Left ventricle myocardium inferior (tissue), 1 donor: ENCODE measurements at regions not wholly inside any gene's neighbourhood (a gene's known extent, or its start where the extent isn't known, plus 50 kb on each side); places are given as distances from the start of the nearest gene placed in this dataset.
"Not testable (repeated sequence)": the region's sequence is repeated elsewhere in the genome, so short reads cannot be mapped to it uniquely, and the experiment has no call there.

Source experiments
- DNase-seq: peaks from one replicate; pipeline ENCODE4 v3.0.0-alpha.2; 2020
- H3K27ac ChIP-seq: fragments of 200-600 bp; replicated peaks from 2 replicates; pipeline ENCODE4 v1.8.0; 2021
- H3K27me3 ChIP-seq: fragments of 200-600 bp; 2 replicates; pipeline ENCODE4 v1.8.0; 2021; ENCODE audit warnings: low read depth
- H3K36me3 ChIP-seq: fragments of 200-600 bp; 2 replicates; pipeline ENCODE4 v1.8.0; 2021
- H3K4me1 ChIP-seq: fragments of 200-600 bp; 2 replicates; pipeline ENCODE4 v1.8.0; 2021
- H3K4me3 ChIP-seq: fragments of 200-600 bp; 2 replicates; pipeline ENCODE4 v1.8.0; 2021; ENCODE audit warnings: mild to moderate bottlenecking, moderate library complexity
- H3K9me3 ChIP-seq: fragments of 200-600 bp; replicated peaks from 2 replicates; pipeline ENCODE4 v1.8.0; 2021
- intact Hi-C: fragments of 100-400 bp; cut with micrococcal nuclease; formaldehyde crosslinking; loops from one replicate; pipeline ENCODE4 v1.11.0; 2022
- TF ChIP-seq, protein P1 (sequence below): fragments of 200-600 bp; IDR thresholded peaks from 2 replicates; pipeline ENCODE4 v1.8.0; 2021; ENCODE audit warnings: antibody characterized with exemption, mild to moderate bottlenecking, borderline replicate concordance
- donor health status: DM: no; HTN: yes; CAD: no; lungs with severe emphysema.

DNA sequence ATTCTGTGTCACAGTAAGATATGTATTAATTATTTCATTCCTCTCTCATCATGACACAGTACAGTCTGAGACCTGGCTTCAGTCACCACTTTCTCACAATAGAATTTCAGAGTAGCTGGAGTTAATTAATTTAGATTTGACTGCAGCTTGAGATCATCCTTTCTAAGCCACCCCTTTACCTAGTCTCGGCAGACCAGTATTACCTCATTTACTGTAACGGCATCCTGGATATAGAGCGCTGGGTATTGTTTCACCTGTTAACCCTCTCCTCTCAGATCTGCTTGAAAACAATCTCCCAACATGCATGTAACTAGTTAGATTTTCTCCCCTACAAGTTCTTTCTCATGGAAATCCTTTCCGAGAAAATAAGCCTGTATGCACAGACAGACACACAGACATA, 1057.5 kb downstream of the GATA3 start:
- Histone ChIP-seq H3K4me3 (no peak overlapping the region), H3K36me3 (no peaks in the 10 kb centered on the region), H3K27me3 (no peaks in the 10 kb centered on the region), H3K27ac (no peak overlapping the region), H3K4me1 (no peaks in the 10 kb centered on the region), H3K9me3 (no peaks in the 10 kb centered on the region)
- DNase-seq = no peak
- TF ChIP-seq, protein P1, sequence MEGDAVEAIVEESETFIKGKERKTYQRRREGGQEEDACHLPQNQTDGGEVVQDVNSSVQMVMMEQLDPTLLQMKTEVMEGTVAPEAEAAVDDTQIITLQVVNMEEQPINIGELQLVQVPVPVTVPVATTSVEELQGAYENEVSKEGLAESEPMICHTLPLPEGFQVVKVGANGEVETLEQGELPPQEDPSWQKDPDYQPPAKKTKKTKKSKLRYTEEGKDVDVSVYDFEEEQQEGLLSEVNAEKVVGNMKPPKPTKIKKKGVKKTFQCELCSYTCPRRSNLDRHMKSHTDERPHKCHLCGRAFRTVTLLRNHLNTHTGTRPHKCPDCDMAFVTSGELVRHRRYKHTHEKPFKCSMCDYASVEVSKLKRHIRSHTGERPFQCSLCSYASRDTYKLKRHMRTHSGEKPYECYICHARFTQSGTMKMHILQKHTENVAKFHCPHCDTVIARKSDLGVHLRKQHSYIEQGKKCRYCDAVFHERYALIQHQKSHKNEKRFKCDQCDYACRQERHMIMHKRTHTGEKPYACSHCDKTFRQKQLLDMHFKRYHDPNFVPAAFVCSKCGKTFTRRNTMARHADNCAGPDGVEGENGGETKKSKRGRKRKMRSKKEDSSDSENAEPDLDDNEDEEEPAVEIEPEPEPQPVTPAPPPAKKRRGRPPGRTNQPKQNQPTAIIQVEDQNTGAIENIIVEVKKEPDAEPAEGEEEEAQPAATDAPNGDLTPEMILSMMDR = no peak
- intact Hi-C loops = no loop called here

DNA sequence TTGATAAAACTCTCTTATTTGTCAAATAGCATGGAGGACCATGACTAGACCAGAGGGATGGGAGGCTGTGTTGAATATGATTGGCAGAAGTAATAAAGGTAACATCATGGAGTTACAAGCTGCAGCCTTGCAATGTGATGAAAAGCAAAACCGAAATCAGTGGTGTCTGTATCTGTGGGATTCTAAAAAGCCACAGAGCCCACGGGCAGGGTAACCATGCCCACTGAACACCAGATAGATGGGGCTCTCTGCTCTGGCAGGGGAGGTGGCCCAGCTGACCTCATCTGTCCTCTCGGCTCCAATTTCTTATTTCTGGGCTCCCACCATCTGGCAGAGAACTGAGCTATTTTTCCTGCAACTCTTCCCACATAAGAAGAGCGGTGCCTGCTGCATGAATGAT, 1072.2 kb downstream of the GATA3 start:
- no peak for DNase-seq
- intact Hi-C loops = no loop called here
- H3K27ac ChIP-seq = no peak overlapping the region
- H3K36me3 ChIP-seq = no peaks in the 10 kb centered on the region
- TF ChIP-seq, protein P1 = no peak
- H3K4me3 ChIP-seq = no peak overlapping the region
- H3K9me3 ChIP-seq = no peaks in the 10 kb centered on the region
- no peaks in the 10 kb centered on the region for H3K4me1 ChIP-seq
- H3K27me3 ChIP-seq = no peaks in the 10 kb centered on the region

DNA sequence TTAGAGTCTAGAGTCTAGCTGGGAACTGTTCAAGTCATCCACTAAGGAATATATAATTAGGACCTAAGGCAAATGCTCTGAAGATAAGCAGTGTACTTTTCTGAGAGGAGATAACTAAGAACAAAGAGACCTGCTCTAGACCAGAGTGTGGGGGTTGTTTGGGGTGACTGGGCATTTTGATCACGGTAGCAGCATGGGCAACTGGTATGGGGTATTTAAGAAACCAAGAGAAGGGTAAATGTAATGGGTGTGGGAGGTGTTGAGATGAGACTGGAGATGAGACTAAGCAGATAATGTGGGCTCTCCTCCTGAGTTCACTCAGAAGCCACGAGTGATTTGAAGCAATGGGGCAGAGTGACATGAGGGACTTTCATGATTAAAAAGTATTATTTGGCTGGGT, 1082.9 kb downstream of the GATA3 start:
- H3K36me3 ChIP-seq = no peaks in the 10 kb centered on the region
- TF ChIP-seq, protein P1 = no peak
- H3K4me1 ChIP-seq = no peaks in the 10 kb centered on the region
- no peak overlapping the region for H3K27ac ChIP-seq
- peaks cover 3% of the 10 kb centered on the region for H3K27me3 ChIP-seq
- H3K4me3 ChIP-seq = no peak overlapping the region
- H3K9me3 ChIP-seq = no peaks in the 10 kb centered on the region
- DNase-seq = no peak
- intact Hi-C loops = no loop called here

DNA sequence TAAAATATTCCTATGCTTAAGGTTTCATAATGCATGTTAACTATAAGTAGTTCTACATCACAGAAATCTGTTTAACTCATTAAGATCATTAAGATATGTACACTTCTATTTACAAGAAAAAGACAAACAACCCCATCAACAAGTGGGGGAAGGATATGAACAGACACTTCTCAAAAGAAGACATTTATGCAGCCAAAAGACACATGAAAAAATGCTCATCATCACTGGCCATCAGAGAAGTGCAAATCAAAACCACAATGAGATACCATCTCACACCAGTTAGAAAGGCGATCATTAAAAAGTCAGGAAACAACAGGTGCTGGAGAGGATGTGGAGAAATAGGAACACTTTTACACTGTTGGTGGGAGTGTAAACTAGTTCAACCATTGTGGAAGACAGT, 1084.3 kb downstream of the GATA3 start:
- H3K27ac ChIP-seq, H3K36me3 ChIP-seq, H3K4me3 ChIP-seq, H3K27me3 ChIP-seq, intact Hi-C loops, DNase-seq, H3K4me1 ChIP-seq, H3K9me3 ChIP-seq: not testable (repeated sequence)

DNA sequence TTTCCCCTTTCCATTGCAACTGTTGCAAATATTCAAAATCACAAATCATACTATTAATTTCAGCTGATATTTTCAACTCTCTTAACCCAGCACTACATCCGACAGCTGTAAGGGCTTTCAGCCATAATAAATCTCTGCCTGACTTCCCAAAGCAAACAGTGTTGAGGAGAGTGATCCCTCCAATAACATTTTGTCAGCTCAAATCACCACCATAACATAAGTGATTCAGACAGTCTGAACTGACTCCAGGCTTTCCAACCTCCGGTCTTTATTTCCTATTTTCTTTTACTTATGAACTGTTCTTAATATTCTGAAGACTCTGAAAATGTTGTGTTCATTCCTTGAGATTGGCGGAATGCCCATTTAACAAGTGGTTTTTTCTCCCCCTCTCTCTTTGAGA, 1085.9 kb downstream of the GATA3 start:
- H3K4me1 ChIP-seq = no peaks in the 10 kb centered on the region
- H3K36me3 ChIP-seq = no peaks in the 10 kb centered on the region
- H3K4me3 ChIP-seq = no peak overlapping the region
- no peak for DNase-seq
- no peak overlapping the region for H3K27ac ChIP-seq
- H3K9me3 ChIP-seq = no peaks in the 10 kb centered on the region
- TF ChIP-seq, protein P1 = no peak
- H3K27me3 ChIP-seq = peaks cover 3% of the 10 kb centered on the region
- intact Hi-C loops = no loop called here

DNA sequence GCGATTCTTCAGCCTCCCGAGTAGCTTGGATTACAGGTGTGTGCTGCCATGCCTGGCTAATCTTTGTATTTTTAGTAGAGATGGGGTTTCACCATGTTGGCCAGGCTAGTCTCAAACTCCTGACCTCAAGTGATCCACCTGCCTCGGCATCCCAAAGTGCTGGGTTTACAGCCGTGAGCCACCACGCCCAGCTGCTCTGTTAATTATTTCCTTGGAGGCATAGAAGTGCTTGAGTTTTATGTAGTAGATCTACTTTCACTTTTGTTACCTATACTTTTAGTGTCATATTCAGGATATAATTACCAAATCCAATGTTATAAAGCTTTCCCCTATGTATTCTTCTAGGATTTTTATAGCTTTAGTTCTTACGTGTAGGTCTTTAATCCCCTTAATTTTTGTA, 1093.0 kb downstream of the GATA3 start:
- intact Hi-C loops = no loop called here
- Histone ChIP-seq H3K9me3 (peaks cover 3% of the 10 kb centered on the region), H3K4me3 (no peak overlapping the region), H3K27ac (no peak overlapping the region), H3K4me1 (no peaks in the 10 kb centered on the region), H3K36me3 (no peaks in the 10 kb centered on the region), H3K27me3 (no peaks in the 10 kb centered on the region)
- TF ChIP-seq, protein P1 = no peak
- no peak for DNase-seq
